ENCODE measurements at regions not wholly inside any gene's neighbourhood (a gene's known extent, or its start where the extent isn't known, plus 50 kb on each side); places are given as distances from the start of the nearest gene placed in this dataset.

GRCh38 chr18:60176259-60176658, 196.3 kb downstream of the MC4R start:
- DNase-seq: no peak
- no peak for TF ChIP-seq CTCF (IDR thresholded peaks at IDR 0.05; ENCODE audit: insufficient read depth in 1 of 2, low read depth in 1 of 2, low read length in 1 of 2, severe bottlenecking in 1 of 2, unreplicated experiment in 1 of 2)
- no peaks in the 10 kb centered on the region for H3K9me3 ChIP-seq
- H3K4me3 Mint-ChIP-seq (ENCODE audit: unreplicated experiment): no peak overlapping the region
- no peaks in the 10 kb centered on the region for H3K4me1 Mint-ChIP-seq (ENCODE audit: low read depth, unreplicated experiment)
- H3K27me3 ChIP-seq (replicated peaks; ENCODE audit: control insufficient read depth, insufficient read depth, low read length): no peaks in the 10 kb centered on the region
- no TSS peak for BruUV-seq (replicated peaks)
- no peak overlapping the region for H3K27ac Mint-ChIP-seq (ENCODE audit: unreplicated experiment)
- H3K36me3 Mint-ChIP-seq (ENCODE audit: insufficient read depth, unreplicated experiment): no peaks in the 10 kb centered on the region
- H3K36me3 ChIP-seq (ENCODE audit: control insufficient read depth, insufficient read depth, low read length): no peaks in the 10 kb centered on the region
- intact Hi-C loops (cut with micrococcal nuclease; ENCODE audit: unreplicated experiment): no loop called here
- no peaks in the 10 kb centered on the region for H3K27me3 Mint-ChIP-seq (ENCODE audit: insufficient read depth, unreplicated experiment)
- no peaks in the 10 kb centered on the region for H3K9me3 Mint-ChIP-seq (ENCODE audit: unreplicated experiment)
- ChIA-PET POLR2A (no interaction called here), CTCF (no interaction called here)
- no peak overlapping the region for H3K4me3 ChIP-seq (ENCODE audit: low read depth, low read length)
- no peaks in the 10 kb centered on the region for H3K4me1 ChIP-seq

- ChIA-PET POLR2A (no interaction called here), CTCF (no interaction called here)
- Histone ChIP-seq H3K4me3 (ENCODE audit: low read depth, low read length) (no peak overlapping the region), H3K4me1 (no peaks in the 10 kb centered on the region), H3K36me3 (ENCODE audit: control insufficient read depth, insufficient read depth, low read length) (no peaks in the 10 kb centered on the region), H3K27me3 (replicated peaks; ENCODE audit: control insufficient read depth, insufficient read depth, low read length) (no peaks in the 10 kb centered on the region), H3K9me3 (no peaks in the 10 kb centered on the region)
- TF ChIP-seq CTCF (IDR thresholded peaks at IDR 0.05; ENCODE audit: insufficient read depth in 1 of 2, low read depth in 1 of 2, low read length in 1 of 2, severe bottlenecking in 1 of 2, unreplicated experiment in 1 of 2): no peak
- H3K27me3 Mint-ChIP-seq (ENCODE audit: insufficient read depth, unreplicated experiment): no peaks in the 10 kb centered on the region
- no peaks in the 10 kb centered on the region for H3K4me1 Mint-ChIP-seq (ENCODE audit: low read depth, unreplicated experiment)
- H3K36me3 Mint-ChIP-seq (ENCODE audit: insufficient read depth, unreplicated experiment): no peaks in the 10 kb centered on the region
- H3K9me3 Mint-ChIP-seq (ENCODE audit: unreplicated experiment): no peaks in the 10 kb centered on the region
- no peak overlapping the region for H3K4me3 Mint-ChIP-seq (ENCODE audit: unreplicated experiment)
- no peak for DNase-seq
- BruUV-seq (replicated peaks): no TSS peak
- intact Hi-C loops (cut with micrococcal nuclease; ENCODE audit: unreplicated experiment): no loop called here
- H3K27ac Mint-ChIP-seq (ENCODE audit: unreplicated experiment): no peak overlapping the region
Measured at GRCh38 chr18:60174832-60175231, 197.7 kb downstream of the MC4R start.

GRCh38 chr18:60172030-60172429, 200.5 kb downstream of the MC4R start:
- Mint-ChIP-seq H3K36me3 (ENCODE audit: insufficient read depth, unreplicated experiment) (no peaks in the 10 kb centered on the region), H3K9me3 (ENCODE audit: unreplicated experiment) (no peaks in the 10 kb centered on the region), H3K4me3 (ENCODE audit: unreplicated experiment) (no peak overlapping the region), H3K4me1 (ENCODE audit: low read depth, unreplicated experiment) (no peaks in the 10 kb centered on the region), H3K27me3 (ENCODE audit: insufficient read depth, unreplicated experiment) (no peaks in the 10 kb centered on the region), H3K27ac (ENCODE audit: unreplicated experiment) (no peak overlapping the region)
- Histone ChIP-seq H3K9me3 (no peaks in the 10 kb centered on the region), H3K4me3 (ENCODE audit: low read depth, low read length) (no peak overlapping the region), H3K4me1 (no peaks in the 10 kb centered on the region), H3K36me3 (ENCODE audit: control insufficient read depth, insufficient read depth, low read length) (no peaks in the 10 kb centered on the region), H3K27me3 (replicated peaks; ENCODE audit: control insufficient read depth, insufficient read depth, low read length) (no peaks in the 10 kb centered on the region)
- CTCF ChIA-PET: no interaction called here
- POLR2A ChIA-PET: no interaction called here
- no TSS peak for BruUV-seq (replicated peaks)
- no peak for TF ChIP-seq CTCF (IDR thresholded peaks at IDR 0.05; ENCODE audit: insufficient read depth in 1 of 2, low read depth in 1 of 2, low read length in 1 of 2, severe bottlenecking in 1 of 2, unreplicated experiment in 1 of 2)
- no peak for DNase-seq
- intact Hi-C loops (cut with micrococcal nuclease; ENCODE audit: unreplicated experiment): no loop called here

Data from Caco-2 (cell line).